Astrocyte (in vitro differentiated cells and primary cell): ENCODE measurements at regions not wholly inside any gene's neighbourhood (a gene's known extent, or its start where the extent isn't known, plus 50 kb on each side); places are given as distances from the start of the nearest gene placed in this dataset.

ENCODE experiments used
- EZH2 ChIP-seq: IDR thresholded peaks from 2 replicates; pipeline ENCODE4 v1.6.1; 2012; ENCODE audit warnings: mild to moderate bottlenecking, low read length, inconsistent platforms; ENCODE audit not compliant: insufficient read depth
- TF ChIP-seq, protein P1 (sequence below): IDR thresholded peaks from 2 replicates; pipeline ENCODE4 v1.5.1; 2011; ENCODE audit warnings: low read depth, mild to moderate bottlenecking, inconsistent platforms, low read length, moderate library complexity; ENCODE audit not compliant: insufficient read depth

- TF ChIP-seq, protein P1, sequence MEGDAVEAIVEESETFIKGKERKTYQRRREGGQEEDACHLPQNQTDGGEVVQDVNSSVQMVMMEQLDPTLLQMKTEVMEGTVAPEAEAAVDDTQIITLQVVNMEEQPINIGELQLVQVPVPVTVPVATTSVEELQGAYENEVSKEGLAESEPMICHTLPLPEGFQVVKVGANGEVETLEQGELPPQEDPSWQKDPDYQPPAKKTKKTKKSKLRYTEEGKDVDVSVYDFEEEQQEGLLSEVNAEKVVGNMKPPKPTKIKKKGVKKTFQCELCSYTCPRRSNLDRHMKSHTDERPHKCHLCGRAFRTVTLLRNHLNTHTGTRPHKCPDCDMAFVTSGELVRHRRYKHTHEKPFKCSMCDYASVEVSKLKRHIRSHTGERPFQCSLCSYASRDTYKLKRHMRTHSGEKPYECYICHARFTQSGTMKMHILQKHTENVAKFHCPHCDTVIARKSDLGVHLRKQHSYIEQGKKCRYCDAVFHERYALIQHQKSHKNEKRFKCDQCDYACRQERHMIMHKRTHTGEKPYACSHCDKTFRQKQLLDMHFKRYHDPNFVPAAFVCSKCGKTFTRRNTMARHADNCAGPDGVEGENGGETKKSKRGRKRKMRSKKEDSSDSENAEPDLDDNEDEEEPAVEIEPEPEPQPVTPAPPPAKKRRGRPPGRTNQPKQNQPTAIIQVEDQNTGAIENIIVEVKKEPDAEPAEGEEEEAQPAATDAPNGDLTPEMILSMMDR, result no peak
- TF ChIP-seq EZH2, result no peak
Measured at GRCh38 chr18:78790511-78790910, 189.1 kb upstream of the SALL3 start.
